Activated effector memory CD4-positive, alpha-beta T cell treated with Interleukin-2 at 50 U/mL for 16 hours (primary cell): ENCODE measurements at regions not wholly inside any gene's neighbourhood (a gene's known extent, or its start where the extent isn't known, plus 50 kb on each side); places are given as distances from the start of the nearest gene placed in this dataset.

ENCODE experiments used
- DNase-seq: peaks from one replicate; pipeline ENCODE4 v3.0.0-alpha.2; 2020

- no peak for DNase-seq
These were observed 65.1 kb upstream of the TTC34 start for GRCh38 chr1:2866422-2867086.

- no peak for DNase-seq
These were observed 65.6 kb upstream of the TTC34 start for GRCh38 chr1:2867087-2867425.

GRCh38 chr1:2867861-2868260 lies 66.4 kb upstream of the TTC34 start:
- DNase-seq = no peak

GRCh38 chr1:2868571-2869195 lies 67.2 kb upstream of the TTC34 start:
- no peak for DNase-seq

GRCh38 chr1:2871246-2871815 lies 69.8 kb upstream of the TTC34 start:
- no peak for DNase-seq

GRCh38 chr1:2874207-2874606 lies 72.7 kb upstream of the TTC34 start:
- no peak for DNase-seq

- no peak for DNase-seq
These were observed 73.4 kb upstream of the TTC34 start for GRCh38 chr1:2874607-2875480.

- no peak for DNase-seq
These were observed 74.4 kb upstream of the TTC34 start for GRCh38 chr1:2875707-2876561.

- no peak for DNase-seq
These were observed 75.4 kb upstream of the TTC34 start for GRCh38 chr1:2876846-2877245.

GRCh38 chr1:2877391-2877790 lies 75.9 kb upstream of the TTC34 start:
- DNase-seq = no peak

- DNase-seq = no peak
These were observed 77.1 kb upstream of the TTC34 start for GRCh38 chr1:2878591-2878990.

- no peak for DNase-seq
These were observed 77.5 kb upstream of the TTC34 start for GRCh38 chr1:2879026-2879425.

GRCh38 chr1:2879591-2879990 lies 78.1 kb upstream of the TTC34 start:
- no peak for DNase-seq

- no peak for DNase-seq
These were observed 78.6 kb upstream of the TTC34 start for GRCh38 chr1:2880086-2880485.

- DNase-seq = no peak
These were observed 79.4 kb upstream of the TTC34 start for GRCh38 chr1:2880812-2881295.

- no peak for DNase-seq
These were observed 80.1 kb upstream of the TTC34 start for GRCh38 chr1:2881556-2881955.

GRCh38 chr1:2882966-2883696 lies 81.6 kb upstream of the TTC34 start:
- no peak for DNase-seq

- DNase-seq = no peak
These were observed 83.5 kb upstream of the TTC34 start for GRCh38 chr1:2885001-2885400.

GRCh38 chr1:2886631-2887030 lies 85.1 kb upstream of the TTC34 start:
- DNase-seq = no peak

GRCh38 chr1:2887941-2888855 lies 86.7 kb upstream of the TTC34 start:
- no peak for DNase-seq
